ENCODE measurements at regions not wholly inside any gene's neighbourhood (a gene's known extent, or its start where the extent isn't known, plus 50 kb on each side); places are given as distances from the start of the nearest gene placed in this dataset.

- no peak for DNase-seq
Measured at GRCh38 chrX:13099121-13099520, 54.7 kb upstream of the FAM9C start.

GRCh38 chrX:13096728-13097127 lies 52.3 kb upstream of the FAM9C start:
- DNase-seq, result peak; percentile 2

- DNase-seq, result no peak
Measured at GRCh38 chrX:13094828-13095341, 50.5 kb upstream of the FAM9C start.

GRCh38 chrX:13094374-13094773 lies 50.0 kb upstream of the FAM9C start:
- DNase-seq, result no peak
